H1 (cell line): ENCODE measurements at regions not wholly inside any gene's neighbourhood (a gene's known extent, or its start where the extent isn't known, plus 50 kb on each side); places are given as distances from the start of the nearest gene placed in this dataset.

Experiments used
- KDM1A ChIP-seq: fragments of 200-600, 300-600 bp; sonication (generic); IDR thresholded peaks from 2 replicates; pipeline ENCODE4 v1.7.1; 2016; ENCODE audit warnings: mild to moderate bottlenecking, low read length, borderline replicate concordance

DNA sequence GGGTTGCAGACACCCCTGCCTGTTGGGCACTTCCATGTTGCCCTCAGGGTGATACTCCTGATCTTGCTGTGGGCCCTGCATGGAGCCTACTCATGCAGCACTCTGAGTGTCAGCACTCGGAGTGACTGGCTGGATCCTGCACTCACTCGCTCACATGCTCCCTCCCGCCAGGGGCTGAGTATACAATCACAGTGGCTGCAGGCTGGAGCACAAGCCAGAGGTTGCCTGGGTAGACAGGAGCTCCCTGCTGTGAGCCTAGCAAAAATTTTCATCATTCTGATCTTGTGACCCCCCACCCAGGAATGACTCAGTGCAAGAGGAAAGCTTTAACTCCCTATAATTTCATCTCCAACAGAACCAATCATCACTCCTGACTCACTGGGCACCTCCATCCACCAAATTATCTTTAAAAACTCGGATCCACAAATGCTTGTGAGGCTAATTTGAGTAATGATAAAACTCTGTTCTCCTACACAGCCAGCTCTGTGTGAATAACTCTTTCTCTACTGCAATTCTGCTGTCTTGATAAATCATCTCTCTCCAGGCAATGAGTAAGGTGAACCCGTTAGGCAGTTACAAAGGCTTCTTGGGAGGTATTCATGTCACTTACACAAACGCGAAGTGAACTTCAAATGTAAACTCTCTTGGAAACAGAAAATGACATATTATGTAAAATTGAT lies 1180.8 kb upstream of the PABPC4L start (continued):
- TF ChIP-seq KDM1A, result no peak
